CD4-positive, alpha-beta T cell treated with Interleukin-6 for 4 hours (primary cell): ENCODE measurements at regions not wholly inside any gene's neighbourhood (a gene's known extent, or its start where the extent isn't known, plus 50 kb on each side); places are given as distances from the start of the nearest gene placed in this dataset.
"Not testable (repeated sequence)": the region's sequence is repeated elsewhere in the genome, so short reads cannot be mapped to it uniquely, and the experiment has no call there.

Experiments
- DNase-seq: peaks from one replicate; pipeline ENCODE4 v3.0.0-alpha.2; 2020; ENCODE audit warnings: mixed read lengths

DNA sequence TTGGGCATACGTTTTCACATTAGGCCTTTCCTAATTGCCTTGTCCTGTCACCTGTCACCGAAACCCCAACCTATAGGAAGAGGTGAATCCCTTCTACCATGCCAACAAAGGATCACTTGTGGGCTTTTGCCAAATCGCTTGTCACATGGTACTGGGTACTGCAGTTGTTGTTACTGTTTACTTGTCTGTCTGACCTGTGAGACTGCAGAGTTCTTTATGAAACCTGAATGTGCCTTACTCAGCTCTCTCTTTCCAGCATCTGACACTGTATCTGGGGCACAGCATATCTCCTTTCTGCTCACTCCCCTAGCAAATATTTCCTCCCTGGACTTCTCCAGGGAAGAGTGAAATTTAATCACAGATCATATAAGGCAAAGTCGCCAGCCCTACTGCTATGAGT is 1272.4 kb downstream of the CDH8 start:
- DNase-seq: no peak

- DNase-seq: no peak
These were observed 1280.3 kb downstream of the CDH8 start for GRCh38 chr16:60755907-60756306.

GRCh38 chr16:60748366-60748765 is 1287.9 kb downstream of the CDH8 start:
- DNase-seq: no peak

DNA sequence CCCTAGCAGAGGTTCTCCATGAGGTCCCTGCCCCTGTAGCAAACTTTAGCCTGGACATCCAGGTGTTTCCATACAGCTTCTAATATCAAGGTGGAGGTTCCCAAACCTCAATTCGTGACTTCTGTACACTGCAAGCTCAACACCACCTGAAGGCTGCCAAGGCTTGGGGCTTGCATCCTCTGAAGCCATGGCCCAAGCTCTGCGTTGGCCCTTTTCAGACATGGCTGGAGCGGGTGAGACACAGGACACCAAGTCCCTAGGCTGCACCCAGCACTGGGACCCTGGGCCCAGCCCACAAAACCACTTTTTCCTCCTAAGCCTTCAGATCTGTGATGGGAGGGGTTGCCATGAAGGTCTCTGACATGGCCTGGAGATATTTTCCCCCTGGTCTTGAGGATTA is 1292.0 kb downstream of the CDH8 start:
- no peak for DNase-seq

- no peak for DNase-seq
These were observed 1294.4 kb downstream of the CDH8 start for GRCh38 chr16:60741810-60742209.

GRCh38 chr16:60739737-60740683 is 1296.2 kb downstream of the CDH8 start:
- DNase-seq: no peak

- no peak for DNase-seq
These were observed 1304.7 kb downstream of the CDH8 start for GRCh38 chr16:60731329-60732050.

DNA sequence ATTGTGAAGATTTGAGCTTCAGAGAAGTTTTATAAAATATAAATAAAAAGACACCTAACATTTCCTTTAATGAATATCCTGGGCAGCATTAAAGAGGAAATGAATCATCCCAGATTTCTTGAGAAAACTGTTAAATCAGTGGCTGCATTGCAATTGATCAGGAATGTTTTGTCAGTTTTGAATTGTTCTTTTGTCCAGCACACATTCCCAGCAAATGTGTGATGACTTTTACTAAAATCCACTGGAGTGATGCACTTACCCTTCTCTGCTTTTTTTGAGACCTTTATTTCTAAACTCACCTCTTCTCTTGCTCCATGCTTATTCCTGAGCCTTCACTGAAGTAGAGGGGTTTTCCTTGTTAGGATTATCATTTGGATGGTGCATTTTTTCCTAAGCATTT is 1307.2 kb downstream of the CDH8 start:
- no peak for DNase-seq

DNA sequence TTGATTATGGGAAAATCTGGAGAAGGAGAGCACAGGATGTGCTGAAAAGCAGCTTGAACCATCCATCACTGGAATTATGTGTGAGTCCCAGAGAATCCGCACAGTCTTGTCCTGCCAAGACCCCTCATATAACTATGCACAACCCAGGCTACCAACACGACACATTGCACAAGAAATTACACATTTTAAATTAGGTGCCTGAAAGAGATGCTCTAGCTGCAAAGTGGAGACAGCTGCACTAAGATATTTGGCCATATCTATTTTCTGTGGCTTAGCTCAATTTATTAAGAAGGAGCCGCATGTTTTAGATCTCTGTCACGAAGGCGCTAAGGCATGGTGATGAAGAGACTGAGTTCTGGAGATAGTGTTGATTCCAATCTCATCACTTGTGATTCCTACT is 1308.4 kb downstream of the CDH8 start:
- no peak for DNase-seq

DNA sequence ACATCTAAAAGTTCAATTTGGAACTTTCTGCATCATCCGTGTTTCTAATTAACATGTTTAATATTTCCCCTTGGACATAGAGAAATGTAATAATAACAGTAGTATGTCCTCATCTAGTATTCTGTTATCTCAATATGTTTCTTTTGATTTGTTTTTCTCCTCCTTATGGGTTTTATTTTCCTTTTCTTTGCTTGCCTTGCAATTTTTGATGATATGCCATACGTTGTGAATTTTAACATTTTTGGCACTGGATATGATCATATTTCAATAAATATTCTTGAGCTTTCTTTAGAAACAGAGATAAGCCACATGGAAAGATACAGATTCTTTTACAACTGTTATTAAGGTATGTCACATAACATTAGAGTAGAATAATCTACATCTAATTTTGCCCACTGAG is 1316.2 kb downstream of the CDH8 start:
- DNase-seq: no peak

- DNase-seq: no peak
These were observed 1318.4 kb downstream of the CDH8 start for GRCh38 chr16:60717808-60718207.

GRCh38 chr16:60712144-60712543 is 1324.1 kb downstream of the CDH8 start:
- DNase-seq: no peak

GRCh38 chr16:60704726-60705125 is 1331.5 kb downstream of the CDH8 start:
- DNase-seq: no peak

DNA sequence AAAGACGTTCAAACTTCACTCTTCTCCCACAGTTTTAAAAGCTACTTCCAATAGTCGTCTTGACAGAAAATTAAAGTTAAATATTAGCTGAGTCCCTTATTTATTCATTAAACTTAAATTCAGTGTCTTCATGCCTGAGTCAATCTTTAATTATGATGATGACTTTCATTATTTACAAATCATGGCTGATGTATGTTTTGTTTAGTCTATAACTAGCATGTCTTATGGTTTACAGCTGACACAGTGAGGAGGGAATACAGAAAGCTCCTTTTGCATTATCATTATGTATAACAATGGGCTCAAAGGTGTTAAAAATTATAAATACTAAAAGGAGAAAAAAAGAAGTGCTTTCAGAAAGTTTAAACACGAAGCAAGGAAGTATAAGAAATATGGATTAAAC is 1333.1 kb downstream of the CDH8 start:
- DNase-seq: no peak

DNA sequence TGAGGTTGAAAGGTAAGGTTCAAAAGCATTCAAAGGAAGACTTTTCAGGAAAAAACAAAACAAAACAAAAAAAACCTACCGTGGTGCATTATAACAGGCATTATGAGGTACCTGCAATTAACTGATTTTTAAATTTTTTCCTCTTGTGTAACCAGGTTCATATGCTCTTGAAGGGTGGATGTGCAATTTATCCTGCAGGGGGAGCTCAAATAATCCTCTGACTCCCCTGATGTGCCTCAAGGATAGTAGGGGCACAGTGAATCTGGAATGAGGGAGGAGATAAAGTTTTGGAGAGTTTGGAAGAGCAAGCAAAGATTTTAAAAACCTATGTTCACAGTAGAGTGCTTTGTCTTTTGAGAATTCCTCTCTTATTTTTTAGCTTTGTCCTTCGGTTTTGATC is 1349.4 kb downstream of the CDH8 start:
- no peak for DNase-seq

- no peak for DNase-seq
These were observed 1352.2 kb downstream of the CDH8 start for GRCh38 chr16:60684002-60684401.

GRCh38 chr16:60682219-60682618 is 1354.0 kb downstream of the CDH8 start:
- DNase-seq: no peak

- no peak for DNase-seq
These were observed 1355.2 kb downstream of the CDH8 start for GRCh38 chr16:60681043-60681442.

DNA sequence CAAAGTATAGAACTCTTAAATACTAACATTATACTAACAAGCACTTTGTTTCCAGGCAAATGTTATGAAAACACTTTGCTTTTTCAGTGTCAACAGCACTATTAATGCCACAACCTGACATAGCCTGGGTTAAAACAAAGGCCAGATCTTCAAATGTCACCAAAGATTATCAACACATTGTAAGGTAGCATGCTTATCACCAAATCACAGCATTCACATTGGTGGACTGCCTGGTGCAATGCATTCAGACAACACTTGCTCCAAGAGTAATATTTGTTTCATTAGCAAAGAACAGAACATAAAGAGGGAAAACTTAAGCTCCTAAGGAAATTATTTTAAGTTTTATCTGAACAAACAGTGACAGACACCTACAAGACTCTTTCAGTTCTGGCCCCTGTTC is 1361.2 kb downstream of the CDH8 start:
- DNase-seq: no peak

- DNase-seq: no peak
These were observed 1362.0 kb downstream of the CDH8 start for GRCh38 chr16:60674241-60674640.

- DNase-seq: no peak
These were observed 1380.6 kb downstream of the CDH8 start for GRCh38 chr16:60655514-60656153.

DNA sequence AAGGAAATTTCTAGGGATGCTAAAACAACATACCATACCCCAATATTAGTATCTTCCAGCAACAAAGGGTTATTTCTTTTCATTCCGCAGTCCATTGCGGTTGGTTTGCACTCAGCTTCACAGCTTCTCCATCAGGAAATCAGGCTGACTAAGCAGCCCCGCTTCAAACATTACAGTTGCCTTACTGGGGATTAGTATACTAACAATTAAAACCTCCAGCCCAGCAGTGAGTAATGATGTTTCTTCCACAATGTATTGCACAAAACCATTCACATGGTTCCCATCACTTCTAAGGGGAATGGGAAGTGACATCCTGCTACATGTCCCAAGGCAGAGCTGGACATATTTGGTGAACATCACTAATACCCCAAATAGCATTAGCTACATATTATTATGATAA is 1384.9 kb downstream of the CDH8 start:
- DNase-seq: no peak

DNA sequence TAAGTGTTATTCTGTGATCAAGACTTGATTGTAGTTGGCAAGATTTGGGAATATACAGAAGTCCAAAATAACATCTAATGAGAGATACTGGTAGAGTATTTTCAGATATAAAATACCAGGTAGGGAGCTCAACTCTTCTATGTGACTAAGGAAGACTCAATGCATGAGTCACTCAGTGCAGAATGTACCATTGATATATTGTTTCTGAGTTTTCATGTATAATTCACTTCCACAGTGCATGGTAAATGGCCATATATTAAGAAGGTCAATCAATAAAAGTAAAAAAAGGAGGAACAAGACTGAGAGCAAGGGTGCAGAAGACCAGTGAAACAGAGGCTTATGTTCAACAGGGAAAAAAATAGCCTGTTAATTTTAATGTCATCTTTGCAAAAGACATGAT is 1387.9 kb downstream of the CDH8 start:
- DNase-seq: no peak

GRCh38 chr16:60647388-60647787 is 1388.8 kb downstream of the CDH8 start:
- DNase-seq: not testable (repeated sequence)
